ENCODE measurements at regions not wholly inside any gene's neighbourhood (a gene's known extent, or its start where the extent isn't known, plus 50 kb on each side); places are given as distances from the start of the nearest gene placed in this dataset.

- H3K9me3 Mint-ChIP-seq, result peaks cover 16% of the 10 kb centered on the region
- H3K4me3 Mint-ChIP-seq, result no peak overlapping the region
- peaks cover 49% of the 10 kb centered on the region for H3K4me1 Mint-ChIP-seq
- no peaks in the 10 kb centered on the region for H3K36me3 Mint-ChIP-seq (ENCODE audit: low read depth)
- no peak for TF ChIP-seq CTCF (IDR thresholded peaks at IDR 0.05)
- H3K27ac Mint-ChIP-seq, result no peak overlapping the region
- H3K27me3 Mint-ChIP-seq (ENCODE audit: low read depth, poor library complexity), result no peaks in the 10 kb centered on the region
- no peak for DNase-seq
These were observed 126.6 kb downstream of the C16orf95 start for GRCh38 chr16:87190288-87191230.

GRCh38 chr16:87192452-87193073, 124.6 kb downstream of the C16orf95 start:
- no peak for DNase-seq
- H3K36me3 Mint-ChIP-seq (ENCODE audit: low read depth), result no peaks in the 10 kb centered on the region
- H3K4me1 Mint-ChIP-seq, result peaks cover 33% of the 10 kb centered on the region
- H3K9me3 Mint-ChIP-seq, result peaks cover 16% of the 10 kb centered on the region
- no peak overlapping the region for H3K4me3 Mint-ChIP-seq
- no peak for TF ChIP-seq CTCF (IDR thresholded peaks at IDR 0.05)
- H3K27ac Mint-ChIP-seq, result peak overlapping the region; percentile 73
- H3K27me3 Mint-ChIP-seq (ENCODE audit: low read depth, poor library complexity), result peaks cover under 1% of the 10 kb centered on the region

- Mint-ChIP-seq H3K9me3 (peaks cover 13% of the 10 kb centered on the region), H3K27ac (no peak overlapping the region), H3K4me1 (peaks cover 43% of the 10 kb centered on the region), H3K27me3 (ENCODE audit: low read depth, poor library complexity) (peaks cover 6% of the 10 kb centered on the region), H3K4me3 (no peak overlapping the region), H3K36me3 (ENCODE audit: low read depth) (no peaks in the 10 kb centered on the region)
- no peak for TF ChIP-seq CTCF (IDR thresholded peaks at IDR 0.05)
- DNase-seq, result no peak
These were observed 123.0 kb downstream of the C16orf95 start for GRCh38 chr16:87194172-87194571.

GRCh38 chr16:87195161-87195560, 122.0 kb downstream of the C16orf95 start:
- no peak for TF ChIP-seq CTCF (IDR thresholded peaks at IDR 0.05)

GRCh38 chr16:87196231-87196630, 121.0 kb downstream of the C16orf95 start:
- Mint-ChIP-seq H3K4me1 (peaks cover 51% of the 10 kb centered on the region), H3K27me3 (ENCODE audit: low read depth, poor library complexity) (peaks cover 6% of the 10 kb centered on the region), H3K9me3 (no peaks in the 10 kb centered on the region), H3K27ac (no peak overlapping the region), H3K36me3 (ENCODE audit: low read depth) (no peaks in the 10 kb centered on the region), H3K4me3 (no peak overlapping the region)
- no peak for TF ChIP-seq CTCF (IDR thresholded peaks at IDR 0.05)
- DNase-seq, result no peak

More at GRCh38 chr16:87195161-87195560, 122.0 kb downstream of the C16orf95 start:
- Mint-ChIP-seq H3K27me3 (ENCODE audit: low read depth, poor library complexity) (peaks cover 6% of the 10 kb centered on the region), H3K36me3 (ENCODE audit: low read depth) (no peaks in the 10 kb centered on the region), H3K4me3 (no peak overlapping the region), H3K4me1 (peaks cover 51% of the 10 kb centered on the region), H3K9me3 (peaks cover 5% of the 10 kb centered on the region), H3K27ac (no peak overlapping the region)
- no peak for DNase-seq

All from nephron progenitor cell (in vitro differentiated cells).